ENCODE measurements at regions not wholly inside any gene's neighbourhood (a gene's known extent, or its start where the extent isn't known, plus 50 kb on each side); places are given as distances from the start of the nearest gene placed in this dataset.

- no peak for DNase-seq (ENCODE audit: low spot score)
- TF ChIP-seq CTCF (conservative IDR thresholded peaks at IDR 0.05; ENCODE audit: low read depth) = no peak
- ChIA-PET POLR2A (ENCODE audit: low non-redundant PET) (no interaction called here), CTCF (no interaction called here)
- no peak overlapping the region for H3K27ac ChIP-seq
Observed at GRCh38 chr2:215681799-215682596, 246.1 kb upstream of the FN1 start.

GRCh38 chr2:215680605-215681598 is 245.0 kb upstream of the FN1 start:
- no peak for DNase-seq (ENCODE audit: low spot score)
- TF ChIP-seq CTCF (conservative IDR thresholded peaks at IDR 0.05; ENCODE audit: low read depth) = no peak
- ChIA-PET POLR2A (ENCODE audit: low non-redundant PET) (no interaction called here), CTCF (interaction anchor here (0.6 kb wide), 1 partner anchor 212 kb away, joined by 3 read pairs; no protein-coding TSS in a partner anchor)
- H3K27ac ChIP-seq = no peak overlapping the region

GRCh38 chr2:215678094-215678493 is 242.2 kb upstream of the FN1 start:
- no peak for DNase-seq (ENCODE audit: low spot score)
- POLR2A ChIA-PET (ENCODE audit: low non-redundant PET) = no interaction called here
- no peak overlapping the region for H3K27ac ChIP-seq
- CTCF ChIA-PET = no interaction called here
- TF ChIP-seq CTCF (conservative IDR thresholded peaks at IDR 0.05; ENCODE audit: low read depth) = no peak

- ChIA-PET POLR2A (ENCODE audit: low non-redundant PET) (no interaction called here), CTCF (no interaction called here)
- TF ChIP-seq CTCF (conservative IDR thresholded peaks at IDR 0.05; ENCODE audit: low read depth) = no peak
- no peak for DNase-seq (ENCODE audit: low spot score)
- H3K27ac ChIP-seq = no peak overlapping the region
Observed at GRCh38 chr2:215677481-215677880, 241.6 kb upstream of the FN1 start.

GRCh38 chr2:215672406-215672805 is 236.5 kb upstream of the FN1 start:
- CTCF ChIA-PET = interaction anchor here (0.6 kb wide), 1 partner anchor 7 kb away, joined by 4 read pairs; no protein-coding TSS in a partner anchor
- DNase-seq (ENCODE audit: low spot score) = no peak

More at GRCh38 chr2:215672406-215672805, 236.5 kb upstream of the FN1 start:
- TF ChIP-seq CTCF (conservative IDR thresholded peaks at IDR 0.05; ENCODE audit: low read depth) = no peak
- H3K27ac ChIP-seq = no peak overlapping the region
- POLR2A ChIA-PET (ENCODE audit: low non-redundant PET) = no interaction called here
